ENCODE measurements at regions not wholly inside any gene's neighbourhood (a gene's known extent, or its start where the extent isn't known, plus 50 kb on each side); places are given as distances from the start of the nearest gene placed in this dataset.

GRCh38 chr7:18239212-18239611, 211.6 kb upstream of the PRPS1L1 start:
- no peaks in the 10 kb centered on the region for H3K36me3 ChIP-seq
- H3K27ac ChIP-seq, result no peak overlapping the region
- H3K4me1 ChIP-seq (ENCODE audit: insufficient read depth), result no peaks in the 10 kb centered on the region
- DNase-seq, result no peak
- intact Hi-C loops (cut with DNase I), result no loop called here
- 39 to 54% (median 45%) methylated on average over 3 of the region's 3 CpGs for WGBS, 3 donors
- no peak overlapping the region for H3K4me3 ChIP-seq
- TF ChIP-seq POLR2A (IDR thresholded peaks at IDR 0.05) (no peak), EP300 (IDR thresholded peaks at IDR 0.05) (no peak), CTCF (IDR thresholded peaks at IDR 0.05) (no peak)
- no peaks in the 10 kb centered on the region for H3K9me3 ChIP-seq
- H3K27me3 ChIP-seq, result no peaks in the 10 kb centered on the region

- no peak overlapping the region for H3K27ac ChIP-seq
- intact Hi-C loops (cut with DNase I), result no loop called here
- no peaks in the 10 kb centered on the region for H3K4me1 ChIP-seq (ENCODE audit: insufficient read depth)
- H3K27me3 ChIP-seq, result no peaks in the 10 kb centered on the region
- no peak overlapping the region for H3K4me3 ChIP-seq
- no peak for DNase-seq
- 80 to 93% (median 87%) methylated on average over 3 of the region's 3 CpGs for WGBS, 3 donors
- H3K9me3 ChIP-seq, result no peaks in the 10 kb centered on the region
- no peaks in the 10 kb centered on the region for H3K36me3 ChIP-seq
- TF ChIP-seq CTCF (IDR thresholded peaks at IDR 0.05) (no peak), POLR2A (IDR thresholded peaks at IDR 0.05) (no peak), EP300 (IDR thresholded peaks at IDR 0.05) (no peak)
These were observed 214.0 kb upstream of the PRPS1L1 start for GRCh38 chr7:18241543-18242231.

- Histone ChIP-seq H3K9me3 (no peaks in the 10 kb centered on the region), H3K4me1 (ENCODE audit: insufficient read depth) (no peaks in the 10 kb centered on the region), H3K36me3 (no peaks in the 10 kb centered on the region), H3K27ac (no peak overlapping the region), H3K27me3 (no peaks in the 10 kb centered on the region), H3K4me3 (no peak overlapping the region)
- DNase-seq, result no peak
- intact Hi-C loops (cut with DNase I), result no loop called here
- 60 to 74% (median 65%) methylated on average over 3 of the region's 3 CpGs for WGBS, 3 donors
- TF ChIP-seq EP300 (IDR thresholded peaks at IDR 0.05) (no peak), CTCF (IDR thresholded peaks at IDR 0.05) (no peak), POLR2A (IDR thresholded peaks at IDR 0.05) (no peak)
These were observed 216.1 kb upstream of the PRPS1L1 start for GRCh38 chr7:18243731-18244130.

- Histone ChIP-seq H3K4me3 (no peak overlapping the region), H3K4me1 (ENCODE audit: insufficient read depth) (no peaks in the 10 kb centered on the region), H3K27me3 (no peaks in the 10 kb centered on the region), H3K9me3 (no peaks in the 10 kb centered on the region), H3K27ac (no peak overlapping the region), H3K36me3 (no peaks in the 10 kb centered on the region)
- intact Hi-C loops (cut with DNase I), result no loop called here
- DNase-seq, result no peak
- TF ChIP-seq EP300 (IDR thresholded peaks at IDR 0.05) (no peak), CTCF (IDR thresholded peaks at IDR 0.05) (no peak), POLR2A (IDR thresholded peaks at IDR 0.05) (no peak)
These were observed 222.5 kb upstream of the PRPS1L1 start for GRCh38 chr7:18250133-18250532.
